HG03342 (cell line): ENCODE measurements at regions not wholly inside any gene's neighbourhood (a gene's known extent, or its start where the extent isn't known, plus 50 kb on each side); places are given as distances from the start of the nearest gene placed in this dataset.
"Not testable (repeated sequence)": the region's sequence is repeated elsewhere in the genome, so short reads cannot be mapped to it uniquely, and the experiment has no call there.

Source experiments
- ATAC-seq: cut with Tn5 transposase; IDR thresholded peaks from one replicate; pipeline ENCODE4 v1.9.1; 2021; ENCODE audit warnings: mild to moderate bottlenecking, moderate library complexity; ENCODE audit not compliant: unreplicated experiment

GRCh38 chr13:71382285-71382684 is 484.7 kb downstream of the DACH1 start:
- ATAC-seq = no peak

- ATAC-seq = no peak
Measured at GRCh38 chr13:71380191-71380590, 486.8 kb downstream of the DACH1 start.

DNA sequence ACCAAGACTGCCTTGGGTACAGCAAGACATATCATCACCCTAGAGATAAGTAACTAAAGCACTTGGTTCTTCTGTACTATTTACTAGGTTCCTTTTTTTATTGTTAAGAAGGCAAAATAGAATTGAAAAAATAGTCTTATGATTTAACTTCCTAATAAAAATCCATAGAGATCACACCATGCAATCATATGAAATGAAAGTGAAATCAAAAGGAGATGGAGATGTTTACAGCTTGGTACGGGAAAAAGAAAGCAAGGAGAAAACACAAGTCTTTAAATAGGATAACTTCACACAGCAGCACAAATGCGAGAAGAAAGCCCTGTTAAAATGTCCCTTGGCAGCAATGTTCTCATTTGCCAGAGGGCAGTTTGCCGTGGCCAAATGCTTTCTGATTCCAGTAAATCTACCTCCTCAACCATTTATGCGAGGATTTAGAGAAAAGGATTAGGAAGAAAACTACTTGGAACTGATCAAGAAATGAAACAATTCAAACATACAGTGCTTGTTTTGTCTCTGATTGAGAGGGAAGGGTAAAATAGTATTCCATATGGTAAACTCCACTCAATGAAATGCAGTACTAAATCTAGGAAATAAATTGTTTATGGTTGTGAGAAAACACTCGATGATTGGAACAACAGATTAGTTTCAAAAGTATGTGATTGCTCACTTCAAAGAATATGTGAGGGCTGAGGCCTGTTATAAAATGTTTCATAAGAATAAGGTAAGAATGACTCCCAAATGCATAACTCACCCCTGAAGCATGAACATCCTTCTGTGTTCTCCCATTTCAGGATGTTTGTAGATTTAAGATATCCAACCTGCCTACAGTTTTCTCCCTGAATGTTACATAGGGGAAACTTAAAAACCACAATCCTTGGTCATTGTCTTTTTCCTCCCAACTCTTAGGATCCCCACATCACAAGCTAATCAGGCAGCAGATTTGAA is 487.8 kb downstream of the DACH1 start:
- no peak for ATAC-seq

- no peak for ATAC-seq
Measured at GRCh38 chr13:71374471-71375049, 492.4 kb downstream of the DACH1 start.

- ATAC-seq = no peak
Measured at GRCh38 chr13:71368336-71368735, 498.7 kb downstream of the DACH1 start.

DNA sequence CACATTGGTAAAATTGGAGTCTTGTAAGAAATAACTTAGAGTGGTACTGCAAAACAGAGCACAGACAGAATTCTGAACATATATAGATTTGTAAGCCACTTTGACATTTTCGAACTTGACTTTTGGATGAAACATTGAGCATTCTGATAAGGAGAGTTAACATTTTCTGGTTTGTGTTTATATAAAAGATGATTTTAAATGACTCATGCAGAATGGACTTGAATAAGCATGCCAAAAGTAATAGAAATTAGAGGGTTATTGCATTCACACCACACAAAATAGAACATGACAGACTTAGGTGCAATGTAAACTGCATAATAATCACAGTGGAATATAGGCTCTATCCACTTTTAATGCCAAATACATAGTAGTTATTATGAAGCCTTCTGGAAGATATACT is 507.0 kb downstream of the DACH1 start:
- ATAC-seq = no peak

- no peak for ATAC-seq
Measured at GRCh38 chr13:71359641-71360040, 507.4 kb downstream of the DACH1 start.

GRCh38 chr13:71358218-71358617 is 508.8 kb downstream of the DACH1 start:
- no peak for ATAC-seq

DNA sequence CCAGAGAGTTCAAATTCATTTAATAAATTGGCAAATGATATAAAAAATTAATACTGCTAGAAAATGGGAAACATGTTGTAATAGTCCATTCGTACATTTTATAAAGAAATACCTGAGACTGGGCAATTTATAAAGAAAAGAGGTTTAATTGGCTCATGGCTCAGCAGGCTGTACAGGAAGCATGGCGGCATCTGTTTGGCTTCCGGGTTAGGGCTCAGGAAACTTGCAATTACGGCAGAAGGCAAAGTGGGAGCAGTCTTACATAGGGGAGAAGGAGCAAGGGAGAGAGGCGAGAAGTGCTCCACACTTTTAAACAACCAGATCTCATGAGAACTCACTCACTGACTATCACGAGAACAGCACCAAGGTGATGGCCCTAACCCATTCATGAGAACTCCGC is 512.0 kb downstream of the DACH1 start:
- ATAC-seq = no peak

GRCh38 chr13:71350886-71351285 is 516.1 kb downstream of the DACH1 start:
- no peak for ATAC-seq

- ATAC-seq = not testable (repeated sequence)
Measured at GRCh38 chr13:71345856-71346255, 521.1 kb downstream of the DACH1 start.

DNA sequence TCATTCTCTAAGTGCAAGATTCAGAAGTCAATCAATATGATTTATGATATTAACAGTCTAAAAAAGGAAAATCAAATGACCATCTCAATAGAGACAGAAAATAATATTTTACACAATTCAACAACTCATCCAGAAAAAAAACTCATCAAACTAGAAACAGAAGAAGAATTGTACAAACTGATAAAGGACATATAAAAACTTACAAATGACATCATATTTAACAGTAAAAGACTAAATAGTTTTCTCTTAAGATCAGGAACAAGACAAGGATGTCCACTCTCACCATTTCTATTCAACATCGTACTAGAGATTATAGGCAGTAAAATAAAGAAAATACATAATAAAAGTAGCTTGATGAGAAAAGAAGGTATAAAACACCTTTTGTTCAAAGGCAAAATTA is 527.3 kb downstream of the DACH1 start:
- ATAC-seq = no peak

DNA sequence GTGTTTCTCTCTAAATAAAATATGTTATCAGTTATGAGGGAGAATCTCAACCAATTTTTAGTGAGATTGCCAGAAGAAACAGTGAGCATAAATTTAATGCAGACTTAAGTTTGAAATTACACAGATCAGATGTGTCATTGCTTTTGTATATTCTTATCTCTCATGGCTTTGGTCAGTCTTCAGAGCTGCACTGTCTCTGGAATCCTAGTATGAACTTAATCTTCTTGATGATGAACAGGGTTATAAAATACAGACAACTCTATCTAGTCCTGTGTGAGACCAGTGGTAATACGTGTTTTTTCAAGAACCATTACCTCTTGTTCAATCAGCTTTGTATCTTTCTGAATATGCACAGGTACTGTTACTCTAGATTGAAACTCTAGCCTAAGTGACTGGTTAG is 528.0 kb downstream of the DACH1 start:
- ATAC-seq = no peak

DNA sequence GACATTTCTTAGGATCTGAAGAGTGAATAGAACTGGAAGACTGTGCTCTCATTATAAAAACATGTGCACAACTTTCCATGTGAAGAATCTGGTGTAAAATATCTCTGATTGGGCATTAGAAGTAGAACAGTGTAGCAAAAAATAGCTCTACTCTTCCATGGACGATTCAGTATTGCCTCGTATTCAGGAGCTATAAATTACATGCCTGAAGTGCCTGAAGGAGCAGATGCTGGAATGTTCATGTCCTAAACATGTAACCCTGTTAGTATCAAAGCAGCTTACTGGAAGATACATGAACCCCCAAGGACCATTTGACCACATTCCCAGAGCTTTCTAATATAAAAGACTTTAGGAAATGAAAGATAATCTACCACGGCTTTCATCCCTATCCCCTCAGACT is 528.9 kb downstream of the DACH1 start:
- no peak for ATAC-seq

GRCh38 chr13:71327266-71327665 is 539.7 kb downstream of the DACH1 start:
- no peak for ATAC-seq

- no peak for ATAC-seq
Measured at GRCh38 chr13:71325556-71325955, 541.4 kb downstream of the DACH1 start.

GRCh38 chr13:71323266-71323665 is 543.7 kb downstream of the DACH1 start:
- ATAC-seq = no peak

- peak; percentile 55 for ATAC-seq
Measured at GRCh38 chr13:71320452-71320851, 546.6 kb downstream of the DACH1 start.

GRCh38 chr13:71316792-71317363 is 550.1 kb downstream of the DACH1 start:
- ATAC-seq = no peak

DNA sequence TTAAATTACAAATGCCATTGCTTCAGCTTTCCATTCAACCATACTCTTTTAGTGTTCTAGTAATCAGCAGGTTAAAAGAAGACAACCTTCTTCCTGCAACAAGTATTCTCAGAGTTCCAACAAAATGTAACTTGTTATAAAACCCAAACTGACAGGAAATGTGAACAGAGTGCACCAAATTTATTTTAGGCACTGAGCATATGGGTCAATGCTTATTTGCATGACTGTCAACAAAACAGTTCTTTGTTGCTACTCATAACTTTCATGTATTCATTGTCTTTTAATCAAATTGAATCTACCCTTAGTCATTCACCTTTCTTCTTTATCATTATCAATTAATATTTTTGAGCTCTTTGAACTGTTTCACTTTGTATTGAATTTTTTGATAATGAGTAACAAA is 554.1 kb downstream of the DACH1 start:
- no peak for ATAC-seq

GRCh38 chr13:71309905-71310304 is 557.1 kb downstream of the DACH1 start:
- no peak for ATAC-seq

DNA sequence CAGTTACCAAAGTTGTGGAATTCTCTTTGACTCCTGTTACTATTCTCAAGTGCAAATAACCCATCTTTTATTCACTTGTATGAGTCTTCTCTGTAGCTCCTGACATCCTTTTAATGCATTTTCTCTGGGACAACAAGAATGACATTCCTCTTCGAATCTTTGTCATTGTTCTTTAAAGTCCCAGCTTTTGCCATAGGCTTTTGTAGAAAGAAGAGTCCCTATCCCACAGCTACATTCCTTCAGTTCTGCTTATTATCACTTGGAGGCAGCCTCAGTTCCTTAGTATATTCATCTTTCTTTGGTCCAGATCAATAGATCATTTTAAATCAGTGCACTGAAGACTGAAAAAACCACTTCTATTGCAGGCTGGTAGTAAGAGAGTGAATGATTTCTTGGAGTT is 560.2 kb downstream of the DACH1 start:
- ATAC-seq = no peak
